ENCODE measurements at regions not wholly inside any gene's neighbourhood (a gene's known extent, or its start where the extent isn't known, plus 50 kb on each side); places are given as distances from the start of the nearest gene placed in this dataset.

GRCh38 chr1:187153047-187153446 is 324.3 kb downstream of the PLA2G4A start:
- H2AFZ ChIP-seq (ENCODE audit: low read depth, low read length) = no peak overlapping the region
- no peaks in the 10 kb centered on the region for H3K9me2 ChIP-seq (ENCODE audit: insufficient read depth, low read length)
- no peak overlapping the region for H3K4me2 ChIP-seq (ENCODE audit: low read length)
- H3F3A ChIP-seq (ENCODE audit: insufficient read depth, low read length, poor library complexity, severe bottlenecking) = no peaks in the 10 kb centered on the region
- no peak overlapping the region for H3K4me3 ChIP-seq (ENCODE audit: low read length)
- TF ChIP-seq CTCF (IDR thresholded peaks at IDR 0.05; ENCODE audit: poor library complexity, severe bottlenecking) (no peak), MXI1 (conservative IDR thresholded peaks at IDR 0.05; ENCODE audit: poor library complexity, severe bottlenecking) (no peak), POLR2AphosphoS5 (IDR thresholded peaks at IDR 0.05) (no peak), EZH2 (IDR thresholded peaks at IDR 0.05; ENCODE audit: borderline replicate concordance, insufficient read depth, low read length, poor library complexity, severe bottlenecking) (no peak), TAF1 (IDR thresholded peaks at IDR 0.05; ENCODE audit: low read depth) (no peak), SMC3 (conservative IDR thresholded peaks at IDR 0.05; ENCODE audit: poor library complexity) (no peak), RAD21 (conservative IDR thresholded peaks at IDR 0.05) (no peak), EP300 (conservative IDR thresholded peaks at IDR 0.05; ENCODE audit: poor library complexity, severe bottlenecking) (no peak)
- TF ChIP-seq, protein P1, sequence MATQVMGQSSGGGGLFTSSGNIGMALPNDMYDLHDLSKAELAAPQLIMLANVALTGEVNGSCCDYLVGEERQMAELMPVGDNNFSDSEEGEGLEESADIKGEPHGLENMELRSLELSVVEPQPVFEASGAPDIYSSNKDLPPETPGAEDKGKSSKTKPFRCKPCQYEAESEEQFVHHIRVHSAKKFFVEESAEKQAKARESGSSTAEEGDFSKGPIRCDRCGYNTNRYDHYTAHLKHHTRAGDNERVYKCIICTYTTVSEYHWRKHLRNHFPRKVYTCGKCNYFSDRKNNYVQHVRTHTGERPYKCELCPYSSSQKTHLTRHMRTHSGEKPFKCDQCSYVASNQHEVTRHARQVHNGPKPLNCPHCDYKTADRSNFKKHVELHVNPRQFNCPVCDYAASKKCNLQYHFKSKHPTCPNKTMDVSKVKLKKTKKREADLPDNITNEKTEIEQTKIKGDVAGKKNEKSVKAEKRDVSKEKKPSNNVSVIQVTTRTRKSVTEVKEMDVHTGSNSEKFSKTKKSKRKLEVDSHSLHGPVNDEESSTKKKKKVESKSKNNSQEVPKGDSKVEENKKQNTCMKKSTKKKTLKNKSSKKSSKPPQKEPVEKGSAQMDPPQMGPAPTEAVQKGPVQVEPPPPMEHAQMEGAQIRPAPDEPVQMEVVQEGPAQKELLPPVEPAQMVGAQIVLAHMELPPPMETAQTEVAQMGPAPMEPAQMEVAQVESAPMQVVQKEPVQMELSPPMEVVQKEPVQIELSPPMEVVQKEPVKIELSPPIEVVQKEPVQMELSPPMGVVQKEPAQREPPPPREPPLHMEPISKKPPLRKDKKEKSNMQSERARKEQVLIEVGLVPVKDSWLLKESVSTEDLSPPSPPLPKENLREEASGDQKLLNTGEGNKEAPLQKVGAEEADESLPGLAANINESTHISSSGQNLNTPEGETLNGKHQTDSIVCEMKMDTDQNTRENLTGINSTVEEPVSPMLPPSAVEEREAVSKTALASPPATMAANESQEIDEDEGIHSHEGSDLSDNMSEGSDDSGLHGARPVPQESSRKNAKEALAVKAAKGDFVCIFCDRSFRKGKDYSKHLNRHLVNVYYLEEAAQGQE (IDR thresholded peaks at IDR 0.05; ENCODE audit: borderline replicate concordance) = no peak
- H3K9me3 ChIP-seq (ENCODE audit: low read length) = no peaks in the 10 kb centered on the region
- H3K79me2 ChIP-seq (replicated peaks; ENCODE audit: insufficient read depth, low read length) = no peaks in the 10 kb centered on the region
- no peaks in the 10 kb centered on the region for H3K36me3 ChIP-seq (ENCODE audit: insufficient read depth, low read length)
- H3K27ac ChIP-seq (ENCODE audit: low read length) = no peak overlapping the region
- no peak overlapping the region for H3K9ac ChIP-seq (ENCODE audit: low read length)
- H3K27me3 ChIP-seq (ENCODE audit: insufficient read depth, low read depth, low read length) = no peaks in the 10 kb centered on the region
- H4K20me1 ChIP-seq (ENCODE audit: insufficient read depth) = no peaks in the 10 kb centered on the region

DNA sequence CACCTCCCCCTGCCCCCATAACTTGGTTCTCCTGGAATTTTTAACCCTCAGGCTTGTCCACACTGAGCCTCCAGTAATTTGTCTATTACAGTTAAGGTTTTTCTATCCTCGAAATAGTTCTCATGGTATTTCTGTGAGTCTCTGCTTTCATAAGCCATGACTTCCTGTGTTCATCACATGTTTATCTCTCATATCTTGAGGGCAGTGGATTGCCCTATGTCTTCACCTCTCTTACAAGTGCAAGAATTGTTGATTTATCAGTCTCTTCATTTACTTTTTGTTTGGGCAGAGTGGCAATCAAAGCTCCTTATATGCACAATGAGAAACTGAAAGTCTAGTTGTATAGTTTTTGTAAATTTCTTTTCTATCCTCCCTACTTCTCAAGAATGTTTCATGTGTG is 328.4 kb downstream of the PLA2G4A start:
- Histone ChIP-seq H3K9me2 (ENCODE audit: insufficient read depth, low read length) (no peaks in the 10 kb centered on the region), H2AFZ (ENCODE audit: low read depth, low read length) (no peak overlapping the region), H3K9ac (ENCODE audit: low read length) (no peak overlapping the region), H4K20me1 (ENCODE audit: insufficient read depth) (no peaks in the 10 kb centered on the region), H3K4me3 (ENCODE audit: low read length) (no peak overlapping the region), H3K27me3 (ENCODE audit: insufficient read depth, low read depth, low read length) (no peaks in the 10 kb centered on the region), H3K79me2 (replicated peaks; ENCODE audit: insufficient read depth, low read length) (no peaks in the 10 kb centered on the region), H3F3A (ENCODE audit: insufficient read depth, low read length, poor library complexity, severe bottlenecking) (no peaks in the 10 kb centered on the region), H3K4me2 (ENCODE audit: low read length) (no peak overlapping the region), H3K36me3 (ENCODE audit: insufficient read depth, low read length) (no peaks in the 10 kb centered on the region), H3K9me3 (ENCODE audit: low read length) (no peaks in the 10 kb centered on the region), H3K27ac (ENCODE audit: low read length) (no peak overlapping the region)
- TF ChIP-seq EZH2 (IDR thresholded peaks at IDR 0.05; ENCODE audit: borderline replicate concordance, insufficient read depth, low read length, poor library complexity, severe bottlenecking) = no peak
- TF ChIP-seq SMC3 (conservative IDR thresholded peaks at IDR 0.05; ENCODE audit: poor library complexity) = no peak
- TF ChIP-seq MXI1 (conservative IDR thresholded peaks at IDR 0.05; ENCODE audit: poor library complexity, severe bottlenecking) = no peak
- no peak for TF ChIP-seq EP300 (conservative IDR thresholded peaks at IDR 0.05; ENCODE audit: poor library complexity, severe bottlenecking)
- no peak for TF ChIP-seq CTCF (IDR thresholded peaks at IDR 0.05; ENCODE audit: poor library complexity, severe bottlenecking)
- TF ChIP-seq RAD21 (conservative IDR thresholded peaks at IDR 0.05) = no peak
- TF ChIP-seq POLR2AphosphoS5 (IDR thresholded peaks at IDR 0.05) = no peak
- TF ChIP-seq, protein P1 (IDR thresholded peaks at IDR 0.05; ENCODE audit: borderline replicate concordance) = no peak
- no peak for TF ChIP-seq TAF1 (IDR thresholded peaks at IDR 0.05; ENCODE audit: low read depth)
